HG03378 (cell line): ENCODE measurements at regions not wholly inside any gene's neighbourhood (a gene's known extent, or its start where the extent isn't known, plus 50 kb on each side); places are given as distances from the start of the nearest gene placed in this dataset.

ENCODE experiments used
- ATAC-seq: cut with Tn5 transposase; IDR thresholded peaks from one replicate; pipeline ENCODE4 v1.9.1; 2021; ENCODE audit warnings: mild to moderate bottlenecking, moderate library complexity; ENCODE audit not compliant: unreplicated experiment

DNA sequence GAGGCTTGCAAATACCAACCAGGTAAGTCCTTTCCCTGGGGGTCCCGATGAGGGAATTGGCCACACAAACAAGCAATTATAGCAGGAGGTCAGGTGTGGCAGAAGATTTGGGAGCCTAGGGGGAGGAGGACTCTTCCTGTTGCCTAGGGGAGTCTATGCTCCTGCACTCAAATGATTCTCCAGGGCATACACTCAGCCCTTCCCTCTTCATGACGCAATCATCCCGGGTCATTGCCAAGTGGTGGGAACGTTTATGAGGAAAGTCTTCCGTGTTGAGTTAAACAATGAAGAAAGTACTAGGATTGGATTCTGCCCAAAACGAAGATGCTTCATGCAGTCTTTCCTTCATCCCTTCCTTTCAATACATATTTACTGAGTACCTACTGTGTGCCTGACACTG lies 186.5 kb upstream of the TSHZ2 start:
- no peak for ATAC-seq

DNA sequence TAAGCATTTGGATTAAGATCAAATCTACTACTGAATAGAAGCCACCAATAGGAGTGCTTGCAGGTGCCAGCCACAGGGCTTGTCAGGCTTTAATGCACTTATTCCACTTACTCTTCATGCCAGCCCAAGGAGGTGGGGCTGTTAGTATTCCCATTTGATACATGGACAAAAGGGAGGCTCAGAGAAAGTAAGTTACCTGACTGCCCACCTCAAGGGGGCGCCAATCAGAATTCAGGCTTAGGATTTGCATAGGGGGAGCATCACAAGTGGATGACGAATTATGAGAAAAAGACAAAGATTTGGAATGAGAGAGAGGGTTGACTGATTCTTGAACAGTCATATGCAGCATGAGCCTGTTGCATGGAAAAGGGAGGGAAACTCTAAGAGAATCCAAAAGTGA lies 188.4 kb upstream of the TSHZ2 start:
- no peak for ATAC-seq

GRCh38 chr20:52780462-52780861 lies 191.7 kb upstream of the TSHZ2 start:
- ATAC-seq: no peak

DNA sequence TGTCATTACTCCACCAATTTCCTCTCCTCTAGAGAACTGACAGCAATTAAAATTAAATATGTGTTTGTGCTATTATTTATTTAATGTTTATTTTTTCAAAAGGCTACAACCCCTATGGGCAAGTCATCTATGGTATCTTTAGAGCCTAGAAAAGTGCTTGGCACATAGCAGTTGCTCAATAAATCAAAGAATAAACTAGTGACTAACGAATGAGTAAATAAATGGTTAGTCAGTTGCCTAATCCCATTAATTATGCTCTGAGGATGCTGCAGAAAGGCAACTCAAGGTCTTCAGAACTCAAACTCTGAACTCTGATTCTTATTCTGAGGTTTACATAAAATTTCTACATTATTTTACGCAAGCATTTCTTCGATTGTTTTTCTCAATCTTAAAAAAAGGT lies 193.0 kb upstream of the TSHZ2 start:
- ATAC-seq: no peak

- no peak for ATAC-seq
Observed at GRCh38 chr20:52777171-52777570, 195.0 kb upstream of the TSHZ2 start.

DNA sequence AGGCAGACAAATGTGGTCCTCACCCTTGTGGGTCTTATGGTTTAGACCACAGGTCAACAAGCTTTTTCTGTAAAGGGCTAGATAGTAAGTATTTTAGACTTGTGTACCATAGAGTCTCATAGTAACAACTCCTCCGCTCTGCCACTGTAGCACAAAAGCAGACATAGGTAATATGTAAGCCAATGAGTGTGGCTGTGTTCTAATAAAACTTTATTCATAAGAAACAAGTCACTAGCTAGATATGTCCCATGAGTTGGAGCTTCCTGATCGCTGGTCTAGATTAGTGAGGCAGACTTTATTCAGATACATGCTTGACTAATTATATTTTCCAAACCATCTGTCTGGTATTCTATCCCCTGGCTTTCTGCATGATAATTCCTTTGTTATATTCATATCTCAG lies 196.4 kb upstream of the TSHZ2 start:
- ATAC-seq: no peak

- ATAC-seq: no peak
Observed at GRCh38 chr20:52768694-52769093, 203.5 kb upstream of the TSHZ2 start.

- ATAC-seq: no peak
Observed at GRCh38 chr20:52766645-52767435, 205.3 kb upstream of the TSHZ2 start.

GRCh38 chr20:52763321-52763853 lies 208.8 kb upstream of the TSHZ2 start:
- no peak for ATAC-seq

DNA sequence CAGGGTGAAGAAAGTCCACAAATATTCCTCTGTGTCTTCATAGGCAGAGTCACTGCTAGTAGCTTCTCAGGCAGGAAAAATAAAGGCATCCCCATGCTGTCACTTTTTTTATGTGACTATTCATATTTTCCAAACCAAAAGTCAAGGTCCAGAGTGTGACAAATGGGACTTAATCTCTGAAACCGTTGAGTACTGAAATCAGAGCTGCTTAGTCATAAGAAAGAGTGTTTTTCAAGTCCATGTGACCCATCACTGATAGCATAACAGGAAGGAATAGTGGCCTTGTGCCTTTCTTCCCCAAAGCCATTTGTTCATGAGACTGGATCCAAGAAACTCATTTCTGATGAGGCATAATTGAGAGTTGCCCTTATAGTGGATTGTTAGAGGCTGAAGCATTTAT lies 210.3 kb upstream of the TSHZ2 start:
- no peak for ATAC-seq

DNA sequence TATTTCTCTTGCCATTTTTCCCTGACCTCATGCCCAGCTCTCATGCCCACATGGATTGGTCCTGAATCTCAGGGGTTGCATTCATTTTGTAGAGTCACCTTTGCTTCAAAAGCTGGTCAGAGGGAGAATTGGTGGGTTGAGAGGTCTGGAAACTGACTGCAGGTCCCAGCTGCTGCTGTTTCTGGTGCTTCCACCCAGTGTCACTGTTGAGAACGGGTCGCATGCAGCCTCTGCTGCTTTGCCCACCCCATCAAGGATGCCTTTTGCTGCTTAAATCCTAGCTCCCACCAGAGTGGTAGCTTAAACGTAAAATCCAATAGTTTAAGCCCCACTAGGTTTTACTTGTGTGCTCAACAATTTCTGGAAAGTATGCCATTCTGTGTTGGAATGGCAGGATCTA lies 211.4 kb upstream of the TSHZ2 start:
- ATAC-seq: no peak

GRCh38 chr20:52757411-52757810 lies 214.7 kb upstream of the TSHZ2 start:
- ATAC-seq: no peak

DNA sequence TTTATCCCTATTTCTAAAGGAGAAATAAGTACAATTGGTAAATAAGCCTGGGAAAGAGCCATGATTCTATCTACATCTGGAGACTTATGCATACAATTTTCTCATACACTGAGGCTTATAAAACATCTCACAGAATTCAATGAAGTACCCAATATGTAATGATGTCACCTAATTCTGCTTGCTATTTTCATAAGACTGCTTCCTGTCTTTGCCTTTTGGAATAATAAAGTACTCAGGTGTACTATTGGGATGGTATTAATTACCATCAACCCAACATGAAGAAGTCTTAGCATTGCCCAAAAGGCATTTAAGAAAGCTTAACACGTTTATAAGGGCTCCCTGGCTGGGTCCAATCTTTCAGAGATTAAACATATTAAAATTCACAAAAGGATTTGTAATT lies 216.4 kb upstream of the TSHZ2 start:
- ATAC-seq: no peak

DNA sequence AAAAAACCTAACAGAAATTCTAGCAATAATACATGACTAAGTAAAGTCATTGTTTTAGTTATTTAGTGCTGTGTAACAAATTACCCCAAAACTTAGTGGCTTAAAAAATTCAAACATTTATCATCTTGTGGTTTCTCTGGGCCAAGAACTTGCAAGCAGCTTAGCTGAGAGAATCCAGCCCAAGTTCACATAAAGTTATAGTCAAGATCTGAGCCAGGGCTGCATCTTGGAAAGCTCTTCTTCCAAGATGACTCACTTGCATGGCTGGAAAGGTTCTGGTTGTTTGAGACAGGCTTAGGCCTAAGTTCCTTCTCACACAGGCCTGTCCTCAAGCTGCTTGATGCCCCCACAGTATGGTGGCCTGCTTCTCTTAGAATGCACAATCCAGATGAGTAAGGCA lies 217.8 kb upstream of the TSHZ2 start:
- ATAC-seq: no peak

- ATAC-seq: no peak
Observed at GRCh38 chr20:52752023-52752422, 220.1 kb upstream of the TSHZ2 start.

DNA sequence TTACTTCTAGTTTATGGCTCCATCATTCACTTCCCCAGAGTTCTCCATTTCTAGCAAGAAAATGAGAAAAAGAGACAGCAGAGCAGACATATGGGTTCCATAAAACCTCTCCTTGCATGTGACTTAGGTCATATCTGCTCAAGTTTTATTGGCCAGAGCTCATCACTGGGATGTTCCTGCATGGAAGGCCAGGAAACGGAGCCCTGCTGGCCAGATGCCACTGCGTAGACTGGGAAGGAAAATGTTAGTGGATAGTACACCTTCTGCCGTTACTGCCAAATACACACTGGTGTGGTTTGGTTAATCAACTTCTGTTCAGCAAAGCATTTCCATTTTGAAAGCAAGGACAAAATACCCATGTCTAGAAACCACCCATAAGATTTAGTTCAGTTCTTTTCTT lies 220.6 kb upstream of the TSHZ2 start:
- no peak for ATAC-seq

- no peak for ATAC-seq
Observed at GRCh38 chr20:52749938-52750337, 222.2 kb upstream of the TSHZ2 start.

DNA sequence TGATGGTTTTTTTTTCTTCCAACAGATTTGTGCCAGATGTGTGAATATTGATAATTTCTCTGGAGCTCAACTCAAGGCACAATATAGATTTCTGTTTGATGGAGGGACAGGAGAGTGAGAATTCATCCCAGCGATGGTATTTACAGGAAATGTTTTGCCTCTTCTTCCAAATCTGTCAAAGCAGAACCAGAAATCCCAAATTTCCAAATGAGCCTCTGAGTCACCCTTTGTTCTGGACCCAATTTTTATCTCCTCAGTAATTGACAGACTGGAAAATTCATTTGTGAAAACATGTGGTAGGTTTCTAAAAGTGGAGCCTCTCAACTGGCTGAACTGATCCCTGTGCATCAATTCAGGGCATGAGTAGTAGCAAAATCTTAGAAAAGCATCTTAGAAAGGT lies 223.2 kb upstream of the TSHZ2 start:
- no peak for ATAC-seq

DNA sequence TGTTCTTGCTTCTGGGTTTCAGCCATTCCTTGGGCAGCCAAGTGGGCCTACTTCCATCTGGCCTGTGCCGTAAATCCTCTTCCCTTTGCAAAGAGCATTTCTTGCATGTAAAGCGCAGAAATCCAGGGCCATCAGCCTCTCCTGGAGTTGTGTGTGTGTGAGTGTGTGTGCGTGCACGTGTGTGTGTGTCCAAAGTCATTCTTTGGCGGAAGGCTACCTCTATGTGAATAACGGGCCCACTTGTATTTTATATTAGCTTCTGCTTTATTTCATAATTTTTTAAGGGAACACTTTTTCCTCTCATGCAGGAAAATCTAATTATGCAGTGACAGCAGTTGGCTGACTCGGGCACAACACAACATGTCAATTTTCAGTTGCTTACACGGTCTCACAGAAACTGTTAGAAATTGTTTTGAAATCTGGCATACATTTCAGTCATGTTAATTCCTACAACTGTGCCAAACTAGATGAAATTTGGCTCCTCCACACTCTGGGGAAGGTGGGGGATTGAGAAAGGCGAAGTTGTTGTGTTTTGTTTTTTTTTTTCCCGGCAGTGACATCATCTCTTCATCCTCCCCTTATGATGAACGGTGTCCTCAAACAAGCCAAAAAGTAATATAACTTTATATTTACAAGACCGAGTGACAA lies 223.7 kb upstream of the TSHZ2 start:
- no peak for ATAC-seq

DNA sequence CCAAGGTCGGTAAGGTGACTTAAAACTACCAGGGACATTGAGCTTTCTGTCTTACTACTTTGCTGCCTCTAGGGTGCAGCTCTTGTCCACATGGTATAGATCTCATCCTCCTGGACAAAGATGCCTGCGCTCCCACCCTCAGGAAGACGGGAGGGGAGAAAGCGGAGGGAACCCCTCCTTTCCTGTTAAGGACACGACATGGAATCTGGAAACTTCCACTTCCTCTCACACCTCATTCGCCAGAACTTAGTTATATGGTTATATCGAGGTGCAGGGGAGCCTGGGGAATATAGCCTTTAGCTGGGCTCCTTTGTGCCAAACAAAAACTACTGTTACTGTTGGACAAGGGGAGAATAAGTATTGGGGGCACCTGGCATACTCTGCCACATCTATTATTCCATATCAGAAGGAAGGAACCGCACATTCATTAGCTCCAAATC lies 224.3 kb upstream of the TSHZ2 start:
- no peak for ATAC-seq

- ATAC-seq: no peak
Observed at GRCh38 chr20:52746770-52747169, 225.4 kb upstream of the TSHZ2 start.

DNA sequence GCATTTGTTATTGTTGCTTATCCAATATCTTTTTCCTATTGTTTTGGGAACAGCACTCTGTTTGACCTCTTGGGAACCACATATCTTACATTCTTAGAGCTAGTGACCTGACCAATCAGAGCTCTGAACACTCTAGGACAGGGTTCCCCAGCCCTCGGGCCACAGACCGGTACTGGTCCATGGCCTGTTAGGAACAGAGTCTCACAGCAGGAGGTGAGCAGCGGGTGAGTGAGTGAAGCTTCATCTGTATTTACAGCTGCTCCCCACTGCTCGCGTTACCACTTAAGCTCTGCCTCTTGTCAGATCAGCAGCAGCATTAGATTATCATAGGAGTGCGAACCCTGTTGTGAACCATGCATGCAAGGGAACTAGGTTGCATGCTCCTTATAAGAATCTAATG lies 226.0 kb upstream of the TSHZ2 start:
- no peak for ATAC-seq
